GM21619 (cell line): ENCODE measurements at regions not wholly inside any gene's neighbourhood (a gene's known extent, or its start where the extent isn't known, plus 50 kb on each side); places are given as distances from the start of the nearest gene placed in this dataset.
"Not testable (repeated sequence)": the region's sequence is repeated elsewhere in the genome, so short reads cannot be mapped to it uniquely, and the experiment has no call there.

Source experiments
- ATAC-seq: cut with Tn5 transposase; IDR thresholded peaks from one replicate; pipeline ENCODE4 v1.9.1; 2021; ENCODE audit not compliant: unreplicated experiment

DNA sequence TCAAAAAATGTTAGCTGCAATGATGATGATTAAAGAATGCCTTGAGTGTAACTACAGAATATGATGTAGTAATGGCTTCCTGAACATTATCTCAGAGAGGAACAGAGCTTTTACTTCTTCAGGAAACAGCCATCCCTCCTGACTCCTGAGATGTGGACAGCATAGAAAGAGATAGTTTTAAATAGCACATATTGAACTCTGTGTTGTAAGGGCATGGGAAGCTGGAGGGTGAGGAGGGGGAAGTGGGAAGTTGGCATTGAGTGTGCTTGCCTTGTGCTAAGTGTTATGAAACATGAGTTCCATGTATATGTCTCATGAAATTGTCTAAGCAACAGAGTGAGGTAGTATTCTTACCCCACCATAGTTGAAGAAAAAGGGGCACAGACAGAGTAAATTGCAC, 161.5 kb upstream of the SLC28A3 start:
- no peak for ATAC-seq

DNA sequence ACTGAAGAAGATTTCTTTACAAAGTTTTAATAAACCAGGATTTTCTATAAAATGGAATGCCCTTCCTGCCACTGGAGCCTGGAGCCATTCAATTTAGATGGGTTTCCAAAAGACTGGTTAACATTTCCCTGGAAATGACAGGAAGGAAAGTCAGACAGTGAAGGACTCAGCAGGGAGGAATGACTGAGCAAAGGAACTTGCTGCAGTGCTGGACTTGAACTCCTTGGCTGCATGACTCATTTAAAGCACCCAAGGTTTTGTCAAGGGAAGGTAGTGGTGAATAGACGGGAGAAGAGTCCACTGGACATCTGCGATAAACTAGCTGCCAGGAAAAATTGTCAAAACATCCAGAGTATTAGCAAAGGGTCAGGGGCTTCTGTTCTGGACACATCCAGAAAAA, 163.8 kb upstream of the SLC28A3 start:
- ATAC-seq: no peak

DNA sequence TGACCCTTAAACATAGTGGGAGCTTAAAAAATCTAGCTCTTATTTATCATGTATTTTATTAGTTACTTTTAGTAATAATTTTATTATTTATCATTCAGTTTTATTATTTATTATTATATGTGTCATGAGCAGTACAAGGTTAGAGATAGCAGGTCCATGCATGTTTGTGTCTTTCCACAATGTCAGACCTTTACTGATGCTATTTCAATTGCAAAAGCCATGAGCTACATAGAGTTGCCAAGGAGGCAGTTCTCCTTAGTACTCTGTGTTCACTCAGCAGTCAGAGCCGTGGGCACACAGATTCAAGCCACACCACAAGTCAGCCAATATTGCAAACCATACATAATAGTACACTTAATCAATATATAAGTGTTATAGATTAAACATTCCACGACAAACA, 157.9 kb upstream of the NTRK2 start:
- ATAC-seq: no peak

DNA sequence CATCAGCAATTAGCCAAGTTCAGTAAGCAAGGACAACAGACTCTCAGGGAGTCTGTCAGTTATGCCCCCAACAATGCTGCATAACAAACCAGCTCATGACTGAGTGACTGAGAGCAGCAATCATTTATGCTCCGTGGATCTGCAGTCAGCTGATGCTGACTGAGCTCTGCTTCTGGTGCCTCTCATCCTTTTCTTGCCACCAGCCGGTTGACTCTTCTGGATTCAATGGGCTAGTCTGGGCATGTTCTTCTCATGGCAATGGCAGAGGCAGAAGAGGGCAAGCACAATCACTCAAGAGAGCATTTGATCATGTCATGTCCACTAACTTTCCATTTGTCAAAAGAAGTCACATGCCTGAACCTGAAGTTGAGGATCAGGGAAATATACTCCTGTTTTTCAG, 157.0 kb upstream of the NTRK2 start:
- ATAC-seq: no peak

DNA sequence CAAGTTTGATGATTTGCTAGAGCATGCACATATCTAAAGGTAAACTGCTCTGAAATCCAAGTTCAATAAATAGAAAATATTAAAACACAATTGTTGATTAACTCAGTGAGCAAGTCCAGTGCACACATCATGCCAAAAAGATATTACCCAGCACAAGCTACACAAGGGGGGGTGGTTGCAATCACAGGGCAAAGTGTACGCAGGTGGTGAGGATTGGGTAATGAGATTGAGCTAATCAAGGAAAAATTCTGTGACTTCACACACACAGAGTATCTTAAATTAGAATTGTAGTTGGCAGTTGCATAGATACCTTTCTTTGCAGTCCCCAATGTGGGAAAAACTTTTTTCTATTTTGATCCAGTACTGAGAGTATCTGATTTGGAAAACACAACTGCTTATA, 156.1 kb upstream of the NTRK2 start:
- ATAC-seq: no peak

DNA sequence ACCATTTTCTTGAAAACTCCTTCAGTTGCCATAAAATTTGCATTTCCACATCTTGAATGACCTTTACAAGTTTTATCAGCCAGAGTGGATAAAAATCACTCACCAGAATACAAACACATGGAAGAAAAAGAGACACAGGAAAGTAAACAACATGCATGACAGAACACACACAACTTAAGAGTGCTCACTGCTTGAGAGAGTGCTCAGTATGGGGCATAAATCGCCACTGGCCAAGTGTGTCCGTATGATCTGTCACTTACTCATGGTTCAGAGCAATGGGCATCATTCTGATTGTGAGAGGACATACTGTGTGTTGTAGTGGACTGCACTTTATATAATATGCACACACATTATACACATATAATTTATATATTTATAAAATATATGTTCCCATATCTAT, 155.6 kb upstream of the NTRK2 start:
- ATAC-seq: no peak

DNA sequence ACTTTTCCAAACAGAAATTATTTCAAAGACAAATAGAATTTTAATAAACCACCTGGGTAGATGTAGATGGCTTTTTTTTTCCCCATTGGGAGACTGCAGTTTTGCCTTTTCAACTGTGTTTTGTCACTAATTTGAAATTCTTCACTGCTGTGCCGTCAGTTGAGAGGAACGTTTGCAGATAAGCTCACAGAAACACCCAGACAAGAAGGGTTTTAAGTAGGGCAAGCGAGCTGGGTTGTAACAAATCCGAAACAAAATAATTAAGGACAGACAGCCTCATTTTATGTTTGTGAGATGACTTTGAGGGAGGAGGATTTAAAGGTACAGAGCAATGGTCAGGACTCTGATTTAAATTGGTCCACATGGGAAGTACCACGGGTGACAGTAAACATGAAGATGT, 155.1 kb upstream of the NTRK2 start:
- ATAC-seq: no peak

DNA sequence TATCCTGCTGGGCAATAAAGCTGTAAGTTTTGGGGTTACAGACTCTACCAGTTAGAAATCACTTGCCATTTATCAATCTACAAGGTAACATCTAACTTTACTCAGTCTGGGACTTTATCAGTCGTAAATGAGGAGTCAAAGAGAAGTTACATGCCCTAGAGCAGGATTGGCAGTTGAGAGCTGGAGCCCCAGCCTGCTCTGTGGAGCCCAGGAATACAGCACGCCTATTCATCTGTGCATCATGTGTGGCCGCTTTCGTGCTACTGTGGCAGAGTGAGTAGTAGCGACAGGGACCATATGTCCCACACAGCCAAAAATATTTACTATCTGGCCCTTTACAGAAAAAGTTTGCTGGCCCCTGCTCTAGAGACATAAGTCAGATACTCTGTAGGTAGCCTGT, 152.5 kb upstream of the NTRK2 start:
- ATAC-seq: no peak

DNA sequence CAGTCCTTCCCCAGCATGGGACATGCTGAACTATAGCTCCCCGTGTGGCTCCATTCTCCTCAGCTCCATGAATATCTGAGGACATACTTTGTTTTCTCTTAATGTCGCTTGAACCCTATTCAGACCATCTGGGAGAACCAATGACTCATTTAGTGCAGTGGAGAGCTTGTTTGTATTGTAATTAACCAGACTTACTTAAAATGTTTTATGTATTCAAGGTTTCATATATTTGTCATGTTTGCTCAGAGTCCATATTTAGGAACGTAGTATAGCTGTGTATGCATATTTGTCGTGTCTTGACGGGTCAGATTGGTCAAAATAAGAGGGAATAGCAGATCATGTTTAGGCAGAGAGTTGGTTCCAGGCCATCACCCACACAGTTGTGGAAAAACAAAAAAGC, 150.1 kb upstream of the NTRK2 start:
- ATAC-seq: no peak

DNA sequence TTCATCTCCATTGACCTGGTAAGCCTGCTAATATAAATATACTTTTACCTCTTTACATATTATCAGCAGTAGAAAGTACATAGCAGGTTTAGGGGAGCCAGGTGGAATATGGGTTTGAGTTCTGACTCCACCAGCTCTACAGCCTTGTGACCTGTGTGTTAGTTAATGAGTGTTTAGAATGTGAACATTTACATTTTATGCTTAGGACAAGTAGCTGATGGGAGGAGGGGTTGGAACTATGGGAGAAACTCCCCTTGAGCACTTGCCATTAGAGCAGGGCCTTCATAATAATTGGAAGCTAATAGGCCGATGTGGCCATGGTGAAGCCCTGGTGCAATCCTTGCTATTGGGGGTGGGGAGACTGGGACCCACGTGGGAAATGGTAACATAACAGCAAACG, 148.3 kb upstream of the NTRK2 start:
- no peak for ATAC-seq

DNA sequence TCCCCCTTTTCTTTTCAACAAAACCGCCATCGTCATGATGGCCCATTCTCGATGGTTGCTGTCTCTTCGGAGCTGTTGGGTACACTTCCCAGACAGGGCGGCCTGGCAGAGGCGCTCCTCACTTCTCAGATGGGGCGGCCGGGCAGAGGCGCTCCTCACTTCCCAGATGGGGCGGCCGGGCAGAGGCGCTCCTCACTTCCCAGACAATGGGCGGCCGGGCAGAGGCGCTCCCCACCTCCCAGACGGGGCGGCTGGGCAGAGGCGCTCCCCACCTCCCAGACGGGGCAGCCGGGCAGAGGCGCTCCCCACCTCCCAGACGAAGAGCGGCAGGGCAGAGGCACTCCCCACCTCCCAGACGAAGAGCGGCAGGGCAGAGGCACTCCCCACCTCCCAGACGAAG, 143.3 kb upstream of the NTRK2 start:
- ATAC-seq: not testable (repeated sequence)

DNA sequence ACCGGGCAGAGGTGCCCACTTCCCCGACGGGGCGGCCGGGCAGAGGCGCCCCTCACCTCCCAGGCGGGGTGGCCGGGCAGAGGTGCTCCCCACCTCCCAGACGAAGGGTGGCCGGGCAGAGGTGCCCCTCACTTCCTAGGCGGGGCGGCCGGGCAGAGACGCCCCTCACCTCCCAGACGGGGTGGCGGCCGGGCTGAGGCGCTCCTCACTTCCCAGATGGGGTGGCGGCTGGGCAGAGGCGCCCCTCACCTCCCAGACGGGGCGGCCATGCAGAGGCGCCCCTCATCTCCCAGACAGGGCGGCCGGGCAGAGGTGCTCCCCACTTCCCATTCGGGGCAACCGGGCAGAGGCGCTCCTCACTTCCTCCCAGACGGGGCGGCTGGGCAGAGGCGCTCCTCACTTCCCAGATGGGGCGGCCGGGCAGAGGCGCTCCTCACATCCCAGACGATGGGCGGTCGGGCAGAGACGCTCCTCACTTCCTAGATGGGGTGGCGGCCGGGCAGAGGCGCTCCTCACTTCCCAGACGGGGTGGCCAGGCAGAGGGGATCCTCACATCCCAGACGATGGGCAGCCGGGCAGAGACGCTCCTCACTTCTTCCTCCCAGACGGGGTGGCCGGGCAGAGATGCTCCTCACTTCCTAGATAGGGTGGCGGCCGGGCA, 142.3 kb upstream of the NTRK2 start:
- ATAC-seq: not testable (repeated sequence)

DNA sequence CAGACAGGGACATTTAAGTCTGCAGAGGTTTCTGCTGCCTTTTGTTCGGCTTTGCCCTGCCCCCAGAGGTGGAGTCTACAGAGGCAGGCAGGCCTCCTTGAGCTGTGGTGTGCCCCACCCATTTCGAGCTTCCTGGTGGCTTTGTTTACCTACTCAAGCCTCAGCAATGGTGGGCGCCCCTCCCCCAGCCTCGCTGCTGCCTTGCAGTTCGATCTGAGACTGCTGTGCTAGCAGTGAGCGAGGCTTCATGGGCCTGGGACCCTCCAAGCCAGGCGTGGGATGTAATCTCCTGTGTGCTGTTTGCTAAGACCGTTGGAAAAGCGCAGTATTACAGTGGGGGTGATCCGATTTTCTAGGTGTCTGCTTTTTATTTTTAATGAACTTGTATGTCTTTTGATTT, 133.6 kb upstream of the NTRK2 start:
- ATAC-seq: not testable (repeated sequence)

DNA sequence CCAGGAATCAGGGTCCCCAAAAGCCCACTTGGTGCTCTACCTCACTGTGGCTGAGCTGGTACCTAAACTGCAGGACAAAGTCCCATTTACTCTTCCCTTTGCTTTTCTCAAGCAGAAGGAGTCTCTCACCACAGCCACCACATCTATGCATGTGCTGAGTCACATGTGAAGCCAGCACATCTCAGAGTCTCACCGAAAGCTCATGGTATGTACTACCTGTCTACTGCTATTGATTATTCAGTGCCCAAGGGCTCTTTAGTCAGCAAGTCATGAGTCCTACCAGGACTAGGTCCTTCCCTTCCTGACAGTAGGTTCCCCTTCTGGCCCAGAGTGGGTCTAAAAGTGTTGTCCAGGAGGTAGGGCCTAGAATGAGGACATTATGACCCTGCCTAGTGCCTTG, 130.7 kb upstream of the NTRK2 start:
- ATAC-seq: no peak

DNA sequence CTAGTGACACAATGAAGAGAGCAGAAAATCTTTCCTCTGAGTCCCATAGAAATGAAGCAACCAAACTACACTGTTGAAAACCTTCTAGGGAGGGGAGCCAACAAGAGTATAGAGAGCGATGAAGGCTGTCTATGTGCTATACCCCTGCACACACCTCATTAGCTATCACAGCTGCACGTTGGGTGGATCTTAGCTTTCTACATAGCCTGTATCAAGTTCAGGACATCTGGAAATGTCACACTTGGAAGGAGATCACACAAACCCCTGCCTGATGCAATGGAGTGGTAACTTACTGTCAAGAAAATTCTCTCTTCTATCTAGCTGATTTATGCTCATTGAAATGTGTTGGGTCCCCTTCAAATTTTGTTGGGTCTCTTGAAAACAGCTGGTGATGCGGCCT, 127.0 kb upstream of the NTRK2 start:
- no peak for ATAC-seq

DNA sequence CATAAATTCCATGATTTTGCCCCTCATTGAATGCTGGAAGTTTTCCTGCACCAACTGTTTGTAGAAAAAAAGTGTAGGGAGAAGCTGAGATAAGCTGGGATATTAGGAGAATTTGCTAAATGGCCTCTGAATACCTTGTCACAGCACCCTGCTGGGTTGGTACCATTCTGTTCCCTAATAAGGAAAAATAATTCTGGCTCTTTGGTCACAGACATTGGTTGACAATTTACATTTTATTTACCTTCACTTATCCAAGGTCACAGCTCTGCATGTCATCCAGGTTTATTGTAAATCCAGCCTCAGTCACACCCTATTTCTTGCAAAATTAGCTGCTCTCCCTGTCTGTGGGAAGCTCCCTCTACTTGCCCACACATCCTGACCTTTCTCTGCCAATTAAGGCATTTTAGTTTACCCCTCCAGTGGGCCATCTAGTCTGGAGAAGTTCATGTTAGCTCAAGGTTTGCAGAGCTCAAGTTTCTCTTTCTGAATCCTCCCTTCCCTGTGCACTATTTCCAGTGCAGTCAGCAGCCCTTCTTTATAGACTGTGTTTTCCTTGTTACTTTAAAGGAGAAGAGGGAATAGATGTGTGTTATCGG, 115.4 kb upstream of the NTRK2 start:
- no peak for ATAC-seq

DNA sequence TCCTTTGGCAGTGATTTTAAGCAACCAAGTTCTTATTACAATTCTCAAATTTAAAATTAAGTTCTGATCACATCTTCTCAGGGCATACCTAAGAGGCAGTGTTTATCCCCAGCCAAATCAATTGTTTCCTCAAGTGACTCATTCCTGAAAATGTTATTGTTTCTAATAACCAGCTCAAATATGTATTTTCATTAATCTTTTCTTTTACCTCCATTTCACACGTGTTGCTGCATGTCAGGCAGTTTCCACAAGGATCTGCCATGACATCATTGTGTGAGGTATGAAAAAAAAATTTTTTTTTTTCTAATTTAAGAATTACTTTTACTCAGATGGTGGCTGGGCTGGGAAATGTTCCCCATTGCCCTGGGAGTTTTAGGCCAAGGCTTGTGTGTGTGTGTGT, 113.0 kb upstream of the NTRK2 start:
- ATAC-seq: no peak

DNA sequence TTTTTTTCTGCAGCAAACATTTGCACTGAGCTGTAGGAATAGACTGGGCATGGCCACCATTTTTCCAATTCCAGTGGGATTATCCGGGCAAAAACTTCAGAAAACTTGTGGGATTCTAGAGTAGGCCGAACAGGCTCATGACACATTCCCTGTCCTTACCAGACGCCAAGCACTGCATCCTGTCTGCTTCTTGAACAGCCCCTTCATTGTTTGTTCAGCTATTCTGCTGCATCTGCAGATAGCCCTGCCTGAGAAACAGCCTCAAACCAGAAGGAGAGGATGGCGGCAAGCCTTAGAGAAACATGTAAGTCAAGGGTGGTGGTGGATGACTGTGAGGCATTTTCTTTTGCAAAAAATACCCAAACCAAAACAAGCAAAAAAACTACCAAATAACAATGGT, 111.8 kb upstream of the NTRK2 start:
- ATAC-seq: no peak

DNA sequence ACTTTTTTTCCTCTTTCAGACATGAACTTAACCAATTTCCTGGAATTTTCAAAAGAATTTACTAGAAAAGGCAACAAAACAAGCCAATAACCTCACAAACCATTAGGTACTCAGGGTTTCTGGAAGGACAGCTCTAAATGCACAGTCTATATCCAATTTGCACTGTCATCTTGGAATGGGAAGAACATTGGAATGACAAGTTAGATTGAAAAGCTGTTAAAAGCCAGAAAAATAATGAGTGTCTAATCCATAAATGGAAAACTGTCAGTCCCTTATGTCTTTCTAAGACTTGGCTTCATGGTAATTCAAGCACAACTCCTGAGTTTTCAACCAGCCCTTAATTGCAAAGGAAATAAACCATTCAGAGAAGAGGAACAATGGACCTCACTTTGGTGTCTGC, 105.8 kb upstream of the NTRK2 start:
- no peak for ATAC-seq

DNA sequence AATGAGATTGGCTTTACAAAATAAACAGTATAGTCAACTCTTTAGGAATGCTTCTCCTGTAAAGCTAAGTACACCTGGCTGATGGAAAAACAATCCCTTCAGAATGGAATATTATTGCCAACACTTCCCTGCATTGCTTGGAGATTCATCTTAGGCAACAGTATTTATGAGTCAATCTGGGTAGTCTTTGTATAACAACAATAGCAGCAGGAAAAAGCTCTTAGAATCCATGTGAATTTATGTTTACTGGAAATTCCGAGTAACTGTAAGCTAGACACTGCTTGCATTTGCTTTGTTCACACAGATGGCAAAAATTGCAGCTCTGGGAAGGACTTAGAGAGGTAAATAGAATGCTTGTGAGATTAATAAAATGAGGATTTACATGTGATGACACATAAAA, 101.7 kb upstream of the NTRK2 start:
- no peak for ATAC-seq

DNA sequence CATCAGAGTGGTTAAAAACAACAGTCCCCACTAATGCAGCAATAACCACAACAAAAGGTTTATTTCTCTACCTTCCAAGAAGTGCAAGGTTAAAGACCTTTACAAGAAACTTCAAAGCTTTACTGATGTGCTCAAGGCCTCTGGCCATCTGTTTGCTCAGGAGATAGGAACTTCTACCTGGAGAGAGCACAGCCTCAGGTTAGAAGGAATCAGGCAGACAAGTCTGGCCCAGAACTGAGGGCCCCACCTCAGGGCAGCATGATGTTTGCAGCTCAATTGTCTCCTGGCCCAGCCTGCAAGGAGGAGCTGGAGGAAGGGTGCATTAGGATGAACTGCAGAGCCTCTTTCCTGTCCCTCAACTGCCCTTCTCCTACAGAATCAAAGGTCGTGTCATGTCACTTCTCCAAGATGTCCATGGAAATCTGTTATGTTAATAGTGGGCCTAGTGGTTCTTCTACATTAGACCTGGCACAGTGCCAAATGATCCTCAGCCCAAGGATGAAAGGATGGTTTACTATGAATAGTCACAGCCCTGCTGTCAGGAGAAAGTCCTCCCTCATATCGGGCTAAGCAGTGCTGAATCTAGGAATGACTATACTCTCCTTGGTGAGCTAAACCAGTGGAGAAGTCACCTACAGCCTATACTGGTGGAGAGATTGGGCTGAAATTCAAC, 98.9 kb upstream of the NTRK2 start:
- no peak for ATAC-seq

DNA sequence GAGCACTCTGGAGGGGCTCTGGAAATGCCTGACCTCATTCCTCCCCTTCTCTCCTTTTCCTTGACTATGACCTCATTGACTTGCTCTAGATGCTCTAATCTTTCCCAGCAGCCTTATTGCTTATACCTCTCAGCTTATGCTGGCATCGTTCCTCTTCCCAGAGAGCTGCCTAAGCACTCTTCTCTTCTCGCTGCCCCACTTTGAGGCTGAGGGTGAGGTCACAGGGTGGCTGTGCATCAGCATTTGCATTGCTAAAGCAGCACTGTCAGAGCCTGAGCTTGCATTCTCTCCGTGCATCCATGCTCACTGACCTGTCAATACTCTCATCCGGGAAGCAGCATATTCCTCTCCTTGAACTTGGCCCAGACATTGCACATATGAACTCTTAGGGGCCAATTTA, 96.4 kb upstream of the NTRK2 start:
- ATAC-seq: no peak

DNA sequence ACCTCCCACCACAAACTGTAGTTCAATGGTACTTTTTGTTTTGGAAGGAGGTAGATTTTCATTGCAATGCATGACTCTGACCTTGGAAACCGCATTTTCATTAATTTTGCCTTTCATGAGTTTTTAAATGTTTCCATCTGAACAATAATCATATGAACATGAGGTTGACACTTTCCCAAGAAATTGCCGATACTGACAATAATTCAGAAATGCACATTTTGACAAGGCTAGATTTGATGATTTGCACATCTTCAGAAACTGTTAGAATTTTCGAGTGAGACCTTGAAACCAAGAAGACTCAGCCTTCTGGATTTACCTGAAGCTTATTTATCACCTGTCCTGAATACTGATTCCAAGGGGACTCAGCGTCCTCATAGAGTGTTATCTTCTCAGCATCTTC, 93.8 kb upstream of the NTRK2 start:
- no peak for ATAC-seq
